ENCODE measurements at regions not wholly inside any gene's neighbourhood (a gene's known extent, or its start where the extent isn't known, plus 50 kb on each side); places are given as distances from the start of the nearest gene placed in this dataset.

- ChIA-PET POLR2A (no interaction called here), CTCF (ENCODE audit: low intra/inter-chr PET ratio) (no interaction called here)
- Histone ChIP-seq H3K4me3 (no peak overlapping the region), H3K4me2 (ENCODE audit: insufficient read depth, low read length) (no peak overlapping the region), H2AFZ (ENCODE audit: low read depth, low read length) (no peak overlapping the region), H3K9ac (ENCODE audit: insufficient read depth in 1 of 2, low read depth in 2 of 2, low read length in 2 of 2) (no peak overlapping the region), H3K79me2 (ENCODE audit: control insufficient read depth, insufficient read depth, low read length) (no peaks in the 10 kb centered on the region), H3K9me1 (ENCODE audit: control insufficient read depth, insufficient read depth, low read length) (no peaks in the 10 kb centered on the region), H3K9me3 (replicated peaks; ENCODE audit: control insufficient read depth, insufficient read depth, low read depth, low read length) (no peaks in the 10 kb centered on the region), H3K27me3 (ENCODE audit: control insufficient read depth in 2 of 2, insufficient read depth in 2 of 2, low read length in 2 of 2) (peaks cover 21 to 52% of the 10 kb centered on the region in 2 experiments), H3K4me1 (replicated peaks in 1 of 2; ENCODE audit: control insufficient read depth in 2 of 2, insufficient read depth in 2 of 2, low read length in 2 of 2) (no peaks in the 10 kb centered on the region; a peak in 1 of 5 replicates), H3K36me3 (ENCODE audit: control insufficient read depth, insufficient read depth, low read length) (no peaks in the 10 kb centered on the region), H3K27ac (ENCODE audit: extremely low read depth, low read depth, low read length) (no peak overlapping the region), H4K20me1 (replicated peaks; ENCODE audit: control insufficient read depth, insufficient read depth, low read length) (no peaks in the 10 kb centered on the region)
- in situ Hi-C loops (cut with MboI) (no loop called here), intact Hi-C loops (cut with micrococcal nuclease) (no loop called here)
- no peak for ATAC-seq
- DNase-seq (ENCODE audit: extremely low read depth in 1 of 4, low spot score in 3 of 4): no peak
- no TSS peak for BruUV-seq (replicated peaks)
- WGBS (ENCODE audit: insufficient coverage, low coverage, missing lambda C conversion rate): 2% methylated on average over 3 of the region's 3 CpGs
- TF ChIP-seq, protein P1, sequence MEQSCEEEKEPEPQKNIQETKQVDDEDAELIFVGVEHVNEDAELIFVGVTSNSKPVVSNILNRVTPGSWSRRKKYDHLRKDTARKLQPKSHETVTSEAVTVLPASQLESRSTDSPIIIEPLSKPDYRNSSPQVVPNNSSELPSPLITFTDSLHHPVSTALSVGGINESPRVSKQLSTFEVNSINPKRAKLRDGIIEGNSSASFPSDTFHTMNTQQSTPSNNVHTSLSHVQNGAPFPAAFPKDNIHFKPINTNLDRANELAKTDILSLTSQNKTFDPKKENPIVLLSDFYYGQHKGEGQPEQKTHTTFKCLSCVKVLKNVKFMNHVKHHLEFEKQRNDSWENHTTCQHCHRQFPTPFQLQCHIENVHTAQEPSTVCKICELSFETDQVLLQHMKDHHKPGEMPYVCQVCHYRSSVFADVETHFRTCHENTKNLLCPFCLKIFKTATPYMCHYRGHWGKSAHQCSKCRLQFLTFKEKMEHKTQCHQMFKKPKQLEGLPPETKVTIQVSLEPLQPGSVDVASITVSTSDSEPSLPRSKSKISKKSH (CRISPR knock-in tag; IDR thresholded peaks at IDR 0.05): no peak
- TF ChIP-seq SAP30 (IDR thresholded peaks at IDR 0.05; ENCODE audit: borderline replicate concordance, insufficient read depth, low read depth, low read length, poor library complexity, severe bottlenecking) (no peak), ZBTB34 (CRISPR knock-in tag; IDR thresholded peaks at IDR 0.05) (no peak), ZC3H4 (CRISPR knock-in tag; IDR thresholded peaks at IDR 0.05; ENCODE audit: borderline replicate concordance) (no peak), POLR3G (IDR thresholded peaks at IDR 0.05; ENCODE audit: extremely low read depth, insufficient read length, insufficient replicate concordance) (no peak), RNF219 (CRISPR knock-in tag; IDR thresholded peaks at IDR 0.05) (no peak), C11orf30 (IDR thresholded peaks at IDR 0.05; ENCODE audit: low read depth) (no peak), TEAD2 (tag; IDR thresholded peaks at IDR 0.05) (no peak)
- TF ChIP-seq, protein P2, sequence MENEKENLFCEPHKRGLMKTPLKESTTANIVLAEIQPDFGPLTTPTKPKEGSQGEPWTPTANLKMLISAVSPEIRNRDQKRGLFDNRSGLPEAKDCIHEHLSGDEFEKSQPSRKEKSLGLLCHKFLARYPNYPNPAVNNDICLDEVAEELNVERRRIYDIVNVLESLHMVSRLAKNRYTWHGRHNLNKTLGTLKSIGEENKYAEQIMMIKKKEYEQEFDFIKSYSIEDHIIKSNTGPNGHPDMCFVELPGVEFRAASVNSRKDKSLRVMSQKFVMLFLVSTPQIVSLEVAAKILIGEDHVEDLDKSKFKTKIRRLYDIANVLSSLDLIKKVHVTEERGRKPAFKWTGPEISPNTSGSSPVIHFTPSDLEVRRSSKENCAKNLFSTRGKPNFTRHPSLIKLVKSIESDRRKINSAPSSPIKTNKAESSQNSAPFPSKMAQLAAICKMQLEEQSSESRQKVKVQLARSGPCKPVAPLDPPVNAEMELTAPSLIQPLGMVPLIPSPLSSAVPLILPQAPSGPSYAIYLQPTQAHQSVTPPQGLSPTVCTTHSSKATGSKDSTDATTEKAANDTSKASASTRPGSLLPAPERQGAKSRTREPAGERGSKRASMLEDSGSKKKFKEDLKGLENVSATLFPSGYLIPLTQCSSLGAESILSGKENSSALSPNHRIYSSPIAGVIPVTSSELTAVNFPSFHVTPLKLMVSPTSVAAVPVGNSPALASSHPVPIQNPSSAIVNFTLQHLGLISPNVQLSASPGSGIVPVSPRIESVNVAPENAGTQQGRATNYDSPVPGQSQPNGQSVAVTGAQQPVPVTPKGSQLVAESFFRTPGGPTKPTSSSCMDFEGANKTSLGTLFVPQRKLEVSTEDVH (IDR thresholded peaks at IDR 0.05; ENCODE audit: low read depth, partially characterized antibody): no peak
- FAIRE-seq: no peak
These were observed 246.9 kb upstream of the TLE3 start for GRCh38 chr15:70344666-70345065.
